ENCODE measurements at regions not wholly inside any gene's neighbourhood (a gene's known extent, or its start where the extent isn't known, plus 50 kb on each side); places are given as distances from the start of the nearest gene placed in this dataset.

GRCh38 chr10:124229989-124230634 is 136.7 kb upstream of the CHST15 start:
- Histone ChIP-seq H3F3A (ENCODE audit: control insufficient read depth, insufficient read depth) (peaks cover 40% of the 10 kb centered on the region), H3K9me2 (replicated peaks; ENCODE audit: control insufficient read depth, low read length) (no peaks in the 10 kb centered on the region), H4K20me1 (ENCODE audit: control insufficient read depth, insufficient read depth, low read depth, low read length) (0 out of 2 replicates have a peak, but pooled peaks cover 4% of the 10 kb centered on the region), H3K27ac (ENCODE audit: low read depth, low read length) (no peak overlapping the region), H3K9me3 (ENCODE audit: control insufficient read depth, insufficient read depth, low read length) (peaks cover 25% of the 10 kb centered on the region; the same call in 1 of the 2 replicates), H3K4me1 (ENCODE audit: control insufficient read depth, low read length) (no peaks in the 10 kb centered on the region), H3K36me3 (ENCODE audit: control insufficient read depth, low read length) (no peaks in the 10 kb centered on the region), H3K4me3 (ENCODE audit: low read length) (no peak overlapping the region), H3K4me2 (ENCODE audit: low read length) (no peak overlapping the region), H3K27me3 (ENCODE audit: control insufficient read depth, low read length) (no peaks in the 10 kb centered on the region), H3K79me2 (ENCODE audit: control insufficient read depth, low read length) (no peaks in the 10 kb centered on the region)
- TF ChIP-seq CTCF (IDR thresholded peaks at IDR 0.05; ENCODE audit: low read depth, low read length, poor library complexity, severe bottlenecking) = no peak
- no peak for TF ChIP-seq EZH2phosphoT487 (IDR thresholded peaks at IDR 0.05; ENCODE audit: borderline replicate concordance, low read length)

- no peak for TF ChIP-seq CTCF (IDR thresholded peaks at IDR 0.05; ENCODE audit: low read depth, low read length, poor library complexity, severe bottlenecking)
- TF ChIP-seq EZH2phosphoT487 (IDR thresholded peaks at IDR 0.05; ENCODE audit: borderline replicate concordance, low read length) = no peak
- H3K4me2 ChIP-seq (ENCODE audit: low read length) = no peak overlapping the region
- H3K36me3 ChIP-seq (ENCODE audit: control insufficient read depth, low read length) = no peaks in the 10 kb centered on the region
Observed at GRCh38 chr10:124229201-124229988, 136.0 kb upstream of the CHST15 start.

GRCh38 chr10:124228471-124228870 is 135.1 kb upstream of the CHST15 start:
- Histone ChIP-seq H3K9me2 (replicated peaks; ENCODE audit: control insufficient read depth, low read length) (no peaks in the 10 kb centered on the region), H3F3A (ENCODE audit: control insufficient read depth, insufficient read depth) (peaks cover 40% of the 10 kb centered on the region), H3K4me1 (ENCODE audit: control insufficient read depth, low read length) (no peaks in the 10 kb centered on the region), H4K20me1 (ENCODE audit: control insufficient read depth, insufficient read depth, low read depth, low read length) (0 out of 2 replicates have a peak, but pooled peaks cover 4% of the 10 kb centered on the region), H3K4me3 (ENCODE audit: low read length) (no peak overlapping the region), H3K9me3 (ENCODE audit: control insufficient read depth, insufficient read depth, low read length) (peaks cover 25% of the 10 kb centered on the region; the same call in 1 of the 2 replicates), H3K27me3 (ENCODE audit: control insufficient read depth, low read length) (no peaks in the 10 kb centered on the region), H3K79me2 (ENCODE audit: control insufficient read depth, low read length) (no peaks in the 10 kb centered on the region), H3K27ac (ENCODE audit: low read depth, low read length) (no peak overlapping the region), H3K36me3 (ENCODE audit: control insufficient read depth, low read length) (no peaks in the 10 kb centered on the region), H3K4me2 (ENCODE audit: low read length) (no peak overlapping the region)
- TF ChIP-seq CTCF (IDR thresholded peaks at IDR 0.05; ENCODE audit: low read depth, low read length, poor library complexity, severe bottlenecking) = no peak
- no peak for TF ChIP-seq EZH2phosphoT487 (IDR thresholded peaks at IDR 0.05; ENCODE audit: borderline replicate concordance, low read length)

More at GRCh38 chr10:124229201-124229988, 136.0 kb upstream of the CHST15 start:
- Histone ChIP-seq H3K9me3 (ENCODE audit: control insufficient read depth, insufficient read depth, low read length) (peaks cover 25% of the 10 kb centered on the region; the same call in 1 of the 2 replicates), H3F3A (ENCODE audit: control insufficient read depth, insufficient read depth) (peaks cover 40% of the 10 kb centered on the region), H3K4me3 (ENCODE audit: low read length) (no peak overlapping the region), H3K27ac (ENCODE audit: low read depth, low read length) (no peak overlapping the region), H3K9me2 (replicated peaks; ENCODE audit: control insufficient read depth, low read length) (no peaks in the 10 kb centered on the region), H3K79me2 (ENCODE audit: control insufficient read depth, low read length) (no peaks in the 10 kb centered on the region), H3K27me3 (ENCODE audit: control insufficient read depth, low read length) (no peaks in the 10 kb centered on the region), H4K20me1 (ENCODE audit: control insufficient read depth, insufficient read depth, low read depth, low read length) (0 out of 2 replicates have a peak, but pooled peaks cover 4% of the 10 kb centered on the region), H3K4me1 (ENCODE audit: control insufficient read depth, low read length) (no peaks in the 10 kb centered on the region)
